T follicular helper cell (primary cell): ENCODE measurements at regions not wholly inside any gene's neighbourhood (a gene's known extent, or its start where the extent isn't known, plus 50 kb on each side); places are given as distances from the start of the nearest gene placed in this dataset.

Experiments used
- DNase-seq: peaks from one replicate; pipeline ENCODE4 v3.0.0-alpha.2; 2020; ENCODE audit warnings: low read depth

- no peak for DNase-seq
Observed at GRCh38 chr1:29467989-29468900, 231.9 kb downstream of the PTPRU start.

DNA sequence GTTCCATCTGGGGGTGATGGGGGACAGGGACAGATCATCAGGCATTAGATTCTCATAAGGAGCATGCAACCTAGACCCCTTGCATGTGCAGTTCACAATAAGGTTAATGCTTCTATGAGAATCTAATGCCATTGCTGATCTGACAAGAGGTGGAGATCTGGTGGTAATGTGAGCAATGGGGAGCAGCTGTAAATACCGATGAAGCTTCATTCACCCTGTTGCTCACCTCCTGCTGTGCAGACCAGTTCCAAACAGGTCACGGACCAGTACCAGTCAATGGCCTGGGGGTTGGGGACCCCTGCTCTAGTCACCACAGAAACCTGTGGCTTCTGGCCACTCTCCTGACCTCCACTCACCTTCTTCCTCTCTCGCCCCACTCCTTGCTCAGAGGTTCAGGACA is 229.9 kb downstream of the PTPRU start:
- no peak for DNase-seq

DNA sequence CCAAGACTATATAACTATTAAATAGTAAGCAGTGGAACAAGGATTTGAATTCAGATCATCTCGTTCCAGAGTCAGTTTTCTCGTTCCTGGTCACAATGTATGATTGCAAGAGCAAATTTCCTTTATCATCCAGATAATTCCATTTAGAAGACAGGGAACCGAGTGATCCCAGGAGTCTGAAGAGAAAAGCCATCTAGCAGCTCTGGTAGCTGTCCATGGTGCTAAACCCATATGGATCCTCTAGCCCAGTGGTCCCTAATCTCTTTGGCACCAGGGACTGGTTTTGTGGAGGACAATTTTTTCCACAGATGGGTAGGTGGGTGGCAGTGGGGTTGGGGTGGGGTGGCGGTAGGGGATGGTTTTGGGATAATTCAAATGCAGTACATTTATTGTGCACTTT is 229.4 kb downstream of the PTPRU start:
- no peak for DNase-seq

GRCh38 chr1:29462096-29462495 is 225.8 kb downstream of the PTPRU start:
- no peak for DNase-seq

DNA sequence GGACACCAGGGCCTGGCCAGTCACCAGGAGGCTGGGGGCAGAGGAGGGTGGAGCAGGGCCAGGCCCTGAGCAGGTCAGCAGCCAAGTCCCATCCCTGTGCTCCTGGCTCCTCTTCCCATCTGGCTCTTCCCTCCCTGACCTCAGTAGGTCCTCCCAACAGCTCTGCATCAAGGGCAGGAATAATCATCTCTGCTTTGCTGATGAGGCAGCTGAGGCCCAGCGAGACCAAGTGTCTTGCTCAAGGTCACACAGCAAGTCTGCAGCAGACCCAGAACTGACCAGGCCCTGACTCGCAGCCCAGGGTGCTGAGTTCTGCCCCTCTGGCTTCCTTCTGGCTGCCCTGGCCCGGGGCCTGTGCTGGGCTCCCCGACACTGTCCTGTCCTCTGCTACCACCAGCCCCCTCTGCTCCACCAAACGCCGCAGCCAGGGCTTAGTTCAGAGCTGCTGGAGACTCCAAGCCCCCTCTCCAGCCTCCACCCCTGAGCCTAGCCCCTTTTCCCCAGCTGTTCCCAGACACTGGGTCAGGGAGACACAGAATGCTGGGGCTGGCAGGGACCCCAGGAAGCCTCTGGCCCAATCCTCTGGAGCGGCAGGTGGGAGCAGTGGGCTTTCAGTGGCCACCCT is 224.9 kb downstream of the PTPRU start:
- DNase-seq = no peak

GRCh38 chr1:29460694-29461093 is 224.4 kb downstream of the PTPRU start:
- DNase-seq = no peak

GRCh38 chr1:29460041-29460610 is 223.8 kb downstream of the PTPRU start:
- no peak for DNase-seq

DNA sequence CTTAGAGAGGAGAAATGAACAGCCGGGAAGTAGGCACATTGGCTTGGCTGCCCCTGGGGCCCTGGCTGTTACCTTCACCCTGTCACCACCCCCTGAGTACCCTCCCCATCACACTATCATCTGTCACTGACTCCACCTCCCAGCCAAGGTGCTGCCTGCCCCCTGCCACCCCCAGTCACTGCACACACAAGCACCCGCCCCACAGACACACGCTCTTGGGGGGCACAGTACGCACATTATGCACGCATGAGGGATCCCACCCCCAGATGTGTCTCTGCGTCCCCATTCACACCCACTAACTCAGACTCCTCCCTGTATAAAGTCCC is 223.3 kb downstream of the PTPRU start:
- DNase-seq = no peak

DNA sequence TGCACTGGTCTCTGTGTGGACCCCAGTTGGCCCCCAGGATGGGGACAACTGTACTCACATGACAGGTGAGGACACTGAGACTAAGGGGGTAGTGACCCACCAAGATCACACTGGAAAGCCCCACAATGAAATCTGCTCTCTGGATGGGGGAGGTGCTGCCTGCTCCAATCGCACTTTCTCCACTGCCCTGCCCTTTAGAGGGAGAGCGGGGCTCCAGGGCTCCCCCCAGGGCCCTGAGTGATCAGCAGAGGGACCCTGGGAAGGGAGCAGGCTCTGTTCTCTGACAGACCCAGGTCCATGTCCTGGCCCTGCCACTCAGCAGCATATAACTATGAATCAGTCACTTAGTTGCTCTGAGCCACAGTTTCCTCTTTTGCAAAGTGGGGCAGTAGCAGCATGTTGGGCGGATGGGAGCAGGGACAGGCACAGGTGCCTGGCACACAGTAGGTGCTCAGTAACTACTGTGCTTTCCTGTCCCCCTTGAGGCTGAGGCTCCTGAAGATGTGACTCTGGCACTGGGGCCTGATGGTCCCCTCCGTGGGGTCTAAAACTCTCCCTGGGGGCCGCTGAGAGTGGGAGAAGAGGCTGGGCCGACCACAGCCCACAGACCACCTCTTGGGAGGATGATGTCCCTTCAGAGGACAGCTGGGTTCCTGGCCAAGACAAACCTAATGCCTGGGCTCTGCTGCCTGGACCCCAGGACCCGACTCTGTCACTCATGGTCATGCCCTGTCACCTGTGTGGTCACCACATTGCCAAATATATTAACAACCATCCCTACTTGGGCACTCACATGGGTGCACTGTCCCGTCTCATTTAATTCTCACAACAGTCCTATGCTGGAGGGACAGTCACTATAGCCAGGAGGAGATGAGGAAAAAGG is 222.7 kb downstream of the PTPRU start:
- DNase-seq = no peak

GRCh38 chr1:29457496-29458368 is 221.4 kb downstream of the PTPRU start:
- no peak for DNase-seq

DNA sequence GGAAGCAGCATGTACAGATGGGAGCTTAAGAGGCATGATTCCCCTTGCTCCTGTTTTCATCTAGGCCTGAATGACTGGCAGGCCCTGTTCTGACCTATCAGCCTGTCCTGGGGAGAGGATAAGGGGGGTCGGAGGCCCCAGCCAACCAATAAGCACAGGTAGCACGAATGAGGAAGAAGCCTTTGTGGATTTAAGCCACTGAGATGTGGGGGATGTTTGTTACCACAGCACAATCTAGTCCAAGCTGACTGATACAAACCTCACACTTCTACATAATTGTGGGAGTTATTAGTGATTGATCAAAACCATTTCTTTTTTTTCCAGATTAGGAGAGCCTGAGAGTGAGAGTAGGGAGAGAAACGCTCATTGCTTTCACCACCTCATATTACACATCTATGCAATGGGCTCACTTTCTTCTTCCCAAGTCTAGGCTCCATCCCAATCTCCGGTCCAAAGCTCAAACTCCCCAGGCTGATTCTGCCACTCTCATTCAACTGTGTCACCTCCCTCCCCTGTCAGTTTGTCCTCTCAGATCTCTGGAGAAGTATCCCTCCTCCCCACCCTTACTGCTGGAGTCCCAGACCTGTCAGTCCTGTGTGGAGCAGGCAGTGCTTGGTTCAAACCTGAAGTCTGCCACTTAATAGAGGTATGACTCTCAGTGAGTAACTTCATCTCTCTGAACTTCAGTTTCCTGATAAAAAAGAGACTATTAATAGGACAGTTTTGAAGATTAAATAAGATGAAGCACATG is 220.5 kb downstream of the PTPRU start:
- no peak for DNase-seq

DNA sequence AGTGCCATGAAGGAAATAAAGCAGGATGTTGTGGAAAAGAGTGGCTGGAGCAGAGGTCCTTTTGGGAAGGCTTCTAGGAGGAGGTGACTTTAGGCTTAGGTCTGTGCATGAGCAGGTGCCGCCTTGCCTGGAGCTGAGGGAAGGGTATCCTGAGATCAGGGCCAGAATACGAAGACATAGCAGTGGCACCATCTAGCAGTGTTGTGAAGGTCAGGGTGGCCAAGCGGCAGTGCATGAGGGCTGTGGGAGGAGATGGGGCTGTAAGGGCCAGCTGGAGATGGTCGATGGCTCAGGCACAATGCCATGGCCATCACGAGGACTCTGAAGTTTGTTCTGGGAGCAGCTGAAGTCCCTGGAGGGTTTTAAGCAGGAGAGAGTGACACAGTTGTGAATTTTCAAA is 219.5 kb downstream of the PTPRU start:
- no peak for DNase-seq

DNA sequence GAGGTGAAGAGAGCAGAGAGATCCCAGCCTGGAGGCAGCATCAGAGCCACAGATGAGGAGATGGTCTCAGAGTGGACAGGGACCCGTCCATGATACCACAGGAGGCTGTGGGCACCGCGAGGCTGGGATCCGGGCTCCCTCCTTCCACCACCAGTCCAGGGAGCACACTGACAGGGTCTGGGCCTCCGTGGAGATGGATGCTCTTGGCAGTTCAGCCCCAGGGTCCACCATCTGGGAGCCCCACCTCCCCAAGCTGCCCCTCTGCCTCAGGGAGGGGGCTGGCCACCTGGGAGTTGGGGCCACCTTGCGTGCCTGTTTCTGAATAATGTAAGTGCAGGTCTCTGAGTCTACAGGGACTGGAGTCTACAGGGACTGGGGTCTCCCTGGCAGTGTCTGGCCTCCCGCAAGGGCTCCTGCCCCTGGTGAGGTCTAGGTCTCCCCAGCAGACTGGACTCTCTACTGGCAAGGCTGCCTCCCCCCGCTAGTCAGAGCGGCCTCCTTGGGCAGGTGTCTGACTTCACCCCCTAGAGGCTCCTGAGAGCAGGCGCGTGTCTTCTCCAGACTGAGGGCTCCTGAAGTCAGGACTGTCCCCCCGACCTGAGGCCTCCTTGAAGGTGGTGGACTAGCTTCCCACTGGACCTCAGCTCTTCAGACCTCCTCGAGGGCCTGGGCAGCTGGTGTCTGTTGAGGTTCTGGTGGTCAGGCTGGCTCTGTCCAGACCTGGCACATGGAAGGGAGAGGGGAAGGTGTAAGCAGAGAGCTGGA is 218.5 kb downstream of the PTPRU start:
- DNase-seq = no peak

DNA sequence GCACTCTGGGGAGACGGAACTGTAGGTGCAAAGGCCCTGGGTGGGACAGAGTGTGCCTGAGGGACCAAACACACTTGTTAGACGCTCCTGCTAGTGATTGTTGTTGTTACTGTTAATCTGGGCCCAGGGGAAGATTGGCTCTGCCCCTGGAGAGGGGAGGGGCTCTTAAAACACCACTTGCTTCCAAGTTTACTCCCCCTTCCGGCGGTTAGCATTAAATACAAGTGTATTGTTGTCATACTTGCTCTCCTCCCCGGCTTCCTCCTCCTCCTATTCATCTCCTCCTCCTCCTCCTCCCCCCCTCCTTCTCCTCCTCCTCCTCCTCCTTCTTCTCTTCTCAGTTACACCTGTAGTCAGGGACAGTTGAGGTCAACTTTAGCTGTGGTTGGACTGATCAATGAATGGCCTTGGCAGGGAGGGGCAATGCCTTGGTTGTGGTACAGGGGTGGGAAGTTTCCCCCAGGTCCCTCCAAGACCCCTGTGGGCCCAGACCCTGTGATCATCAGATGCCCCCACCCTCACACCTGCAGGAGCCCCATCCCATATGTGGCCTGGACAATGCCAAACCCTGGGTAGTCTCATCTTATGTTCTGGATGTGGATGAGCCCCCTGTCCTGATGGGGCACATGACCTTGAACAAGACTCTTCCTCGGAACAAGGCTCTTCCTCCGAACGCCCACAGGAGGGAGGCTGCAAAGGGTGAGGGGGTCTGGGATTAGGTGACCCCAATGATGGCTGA is 217.3 kb downstream of the PTPRU start:
- no peak for DNase-seq

GRCh38 chr1:29452463-29453230 is 216.3 kb downstream of the PTPRU start:
- no peak for DNase-seq

DNA sequence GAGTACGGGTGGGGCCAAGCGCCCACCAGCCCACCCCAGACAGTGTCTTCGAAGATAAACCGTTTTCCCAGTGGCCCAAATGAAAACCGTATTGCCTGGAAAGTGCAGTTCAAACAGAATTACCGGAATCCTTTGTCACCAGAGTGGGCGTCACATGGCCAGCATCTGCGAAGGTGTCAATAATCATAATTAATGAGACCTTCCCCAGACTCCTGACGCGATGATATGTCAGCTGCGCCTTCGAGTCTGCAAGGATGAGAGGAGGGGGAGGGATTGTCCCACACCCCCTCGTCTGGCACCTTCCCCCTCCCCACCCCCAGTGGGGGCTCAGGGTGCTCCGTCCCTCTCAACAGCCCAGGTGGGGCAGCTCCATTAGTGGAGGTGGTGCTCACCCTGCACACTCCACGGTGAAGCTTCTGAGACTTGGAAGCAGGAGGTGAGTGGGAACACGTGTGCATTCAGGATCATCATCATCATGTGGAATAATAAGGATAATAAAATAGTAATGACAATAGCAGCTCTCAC is 215.1 kb downstream of the PTPRU start:
- no peak for DNase-seq

DNA sequence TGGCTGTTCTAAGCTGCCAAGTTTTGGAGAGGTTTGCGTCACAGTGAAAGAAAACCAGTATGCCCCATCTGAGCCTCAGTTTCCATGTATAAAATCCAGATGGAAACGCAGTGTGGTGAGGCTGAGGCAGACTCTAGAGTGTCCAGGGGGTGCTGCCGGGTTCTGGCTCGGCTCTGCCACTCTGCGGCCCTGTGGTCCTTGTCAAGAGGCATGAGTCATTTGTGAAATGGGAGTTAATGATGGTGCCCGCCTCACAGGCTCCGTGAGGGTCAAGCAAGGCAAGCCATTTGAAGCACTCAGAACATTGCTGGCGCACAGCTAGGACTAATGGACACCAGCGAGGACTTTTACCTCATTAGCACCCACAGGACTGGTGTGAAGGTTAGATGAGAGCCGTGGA is 214.3 kb downstream of the PTPRU start:
- no peak for DNase-seq
